Endothelial cell of umbilical vein (primary cell): ENCODE measurements at regions not wholly inside any gene's neighbourhood (a gene's known extent, or its start where the extent isn't known, plus 50 kb on each side); places are given as distances from the start of the nearest gene placed in this dataset.

Source experiments
- BruUV-seq: library from RNA; stranded (reverse); fragments of 400-500 nt; replicated peaks from 2 replicates; lab custom pipeline; 2021; lab: Mats Ljungman, UMichigan
- CTCF ChIA-PET: fragments of 300-600, 350-600 bp; sonication (Branson Sonifier 250); formaldehyde crosslinking; loops from one replicate; lab custom pipeline; 2021; ENCODE audit warnings: antibody characterized with exemption, inconsistent platforms; lab: Charles Lee
- POLR2A ChIA-PET: fragments of 300-600, 350-600 bp; sonication (Branson Sonifier 250); formaldehyde crosslinking; loops from one replicate; lab custom pipeline; 2021; ENCODE audit warnings: antibody characterized with exemption, inconsistent platforms; lab: Charles Lee
- DNase-seq: peaks from one replicate; pipeline ENCODE4 v3.0.0-alpha.2; 2011; ENCODE audit warnings: low read depth, low spot score
- FAIRE-seq: peaks from 2 replicates; lab custom pipeline; 2011; peaks lifted over from hg19 to GRCh38; lab: Jason Lieb, UNC
- H2AFZ ChIP-seq: 2 replicates; pipeline ENCODE4 v1.6.0; 2012; ENCODE audit warnings: low read depth, low read length, control low read depth, inconsistent platforms
- H3K27ac ChIP-seq: 2 replicates; pipeline ENCODE4 v1.5.1; 2011; ENCODE audit warnings: low read depth, mild to moderate bottlenecking, control low read depth, low read length, moderate library complexity; ENCODE audit not compliant: insufficient read depth
- H3K27me3 ChIP-seq, 2 experiments: 2 replicates each; pipeline versions ENCODE4 v1.6.0 to v1.6.1; 2011; ENCODE audit warnings: low read length in 2 of 2, mixed read lengths in 1 of 2; ENCODE audit not compliant: control insufficient read depth in 2 of 2, insufficient read depth in 2 of 2
- H3K36me3 ChIP-seq, 2 experiments: 2 replicates in 1 of 2; 3 replicates in 1 of 2; pipeline ENCODE4 v1.5.1; 2011; ENCODE audit warnings: low read length in 2 of 2, mild to moderate bottlenecking in 1 of 2, moderate library complexity in 1 of 2; ENCODE audit not compliant: control insufficient read depth in 2 of 2, insufficient read depth in 2 of 2; ENCODE audit errors: extremely low read depth in 1 of 2
- H3K4me1 ChIP-seq: 3 replicates; pipeline ENCODE4 v1.5.1; 2011; ENCODE audit warnings: mild to moderate bottlenecking, low read length; ENCODE audit not compliant: control insufficient read depth, insufficient read depth; ENCODE audit errors: extremely low read depth
- H3K4me2 ChIP-seq: 2 replicates; pipeline ENCODE4 v1.6.1; 2011; ENCODE audit warnings: low read length, control low read depth, mixed read lengths; ENCODE audit not compliant: insufficient read depth
- H3K4me3 ChIP-seq, 3 experiments: fragments of 200-600 bp in 1 of 3; sonication (generic), shearing (Covaris generic) in 1 of 3; replicated peaks in 1 of 3; 2 replicates each; pipeline ENCODE4 v1.5.1; 2011 to 2016; ENCODE audit warnings: control low read depth in 3 of 3, low read length in 3 of 3, mild to moderate bottlenecking in 2 of 3, inconsistent platforms in 1 of 3, low read depth in 1 of 3, moderate library complexity in 1 of 3; ENCODE audit not compliant: insufficient read depth in 1 of 3
- H3K79me2 ChIP-seq: 2 replicates; pipeline ENCODE4 v1.6.0; 2012; ENCODE audit warnings: low read length, inconsistent platforms; ENCODE audit not compliant: control insufficient read depth, insufficient read depth
- H3K9ac ChIP-seq: replicated peaks from 2 replicates; pipeline ENCODE3; 2011; ENCODE audit warnings: low read length, control low read depth; ENCODE audit not compliant: insufficient read depth; ENCODE audit errors: extremely low read depth
- H3K9me1 ChIP-seq: replicated peaks from 3 replicates; pipeline ENCODE4 v1.6.0; 2011; ENCODE audit warnings: mild to moderate bottlenecking, low read length; ENCODE audit not compliant: control insufficient read depth, insufficient read depth; ENCODE audit errors: extremely low read depth
- H3K9me3 ChIP-seq: replicated peaks from 2 replicates; pipeline ENCODE4 v1.5.1; 2012; ENCODE audit warnings: low read length, inconsistent platforms; ENCODE audit not compliant: control insufficient read depth, insufficient read depth
- H4K20me1 ChIP-seq: replicated peaks from 2 replicates; pipeline ENCODE3; 2011; ENCODE audit warnings: mild to moderate bottlenecking, low read length; ENCODE audit not compliant: control insufficient read depth, insufficient read depth; ENCODE audit errors: extremely low read depth
- EZH2 ChIP-seq: IDR thresholded peaks from 2 replicates; pipeline ENCODE4 v1.6.1; 2012; ENCODE audit warnings: borderline replicate concordance, low read depth, mild to moderate bottlenecking, moderate library complexity, low read length, inconsistent platforms; ENCODE audit not compliant: severe bottlenecking
- GATA2 ChIP-seq: IDR thresholded peaks from 2 replicates; pipeline ENCODE4 v1.7.0; 2011; ENCODE audit warnings: low read depth, mild to moderate bottlenecking, moderate library complexity, mixed read lengths, low read length; ENCODE audit not compliant: insufficient read length, insufficient read depth
- JUN ChIP-seq: IDR thresholded peaks from 2 replicates; pipeline ENCODE4 v1.6.1; 2011; ENCODE audit warnings: borderline replicate concordance, low read depth; ENCODE audit not compliant: insufficient read length, insufficient read depth
- POLR2AphosphoS5 ChIP-seq: IDR thresholded peaks from 2 replicates; pipeline ENCODE4 v1.6.1; 2012; ENCODE audit warnings: low read depth, mild to moderate bottlenecking, control low read depth, low read length, moderate library complexity; ENCODE audit not compliant: insufficient read depth
- dilution Hi-C: fragments of 300-500 bp; cut with MboI; formaldehyde crosslinking; loops from one replicate; pipeline ENCODE4 v1.15.0; 2019; ENCODE audit warnings: low sequenced_read_pairs; ENCODE audit not compliant: extremely low pct_ligation_motif_present
- intact Hi-C: fragments of 100-400 bp; cut with micrococcal nuclease; formaldehyde crosslinking; loops from one replicate; pipeline ENCODE4 v1.10.0; 2022
- TF ChIP-seq, protein P1 (sequence below), 2 donors: IDR thresholded peaks; 1 replicate in 1 of 2; 2 replicates in 1 of 2; pipeline ENCODE4 v1.5.1; 2011; ENCODE audit warnings: low read length in 2 of 2, mild to moderate bottlenecking in 2 of 2, moderate library complexity in 2 of 2, control low read depth in 1 of 2, inconsistent platforms in 1 of 2, low read depth in 1 of 2; ENCODE audit not compliant: insufficient read depth in 1 of 2; ENCODE audit errors: extremely low read depth in 1 of 2
- TF ChIP-seq, protein P2 (sequence below): IDR thresholded peaks from 2 replicates; pipeline ENCODE4 v1.6.1; 2011; ENCODE audit not compliant: insufficient read depth, insufficient read length

DNA sequence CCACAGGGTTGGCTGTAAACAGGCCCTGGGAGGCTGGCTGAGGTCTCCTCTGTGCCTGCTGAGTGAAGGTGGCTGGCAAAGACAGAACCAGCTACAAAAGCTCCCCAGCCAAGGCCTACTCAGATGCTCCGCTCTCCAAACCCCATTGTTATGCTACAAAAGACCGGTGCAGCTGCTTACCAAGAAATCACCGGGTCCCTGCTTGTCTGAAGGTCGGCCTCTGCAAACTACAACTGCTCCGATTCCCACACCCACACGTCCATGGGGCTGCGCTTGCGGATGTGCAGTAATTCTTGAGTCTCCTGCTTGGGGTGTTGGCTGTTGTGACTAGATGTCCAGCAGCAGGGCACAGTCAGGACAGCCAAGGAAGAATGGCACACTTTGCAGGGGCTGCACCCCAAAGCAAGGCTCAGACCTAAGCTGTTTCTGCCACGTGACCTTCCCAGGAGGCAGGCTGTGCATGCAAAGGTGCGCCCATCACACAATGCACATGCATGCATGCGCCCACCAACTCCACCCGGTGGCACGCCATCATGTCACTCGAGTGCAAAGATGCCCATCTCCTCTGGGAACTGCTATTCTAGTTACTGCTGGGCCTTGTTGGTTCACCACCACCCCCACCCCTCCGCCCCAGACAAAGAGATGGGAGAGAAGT is 97.8 kb downstream of the OAT start:
- Histone ChIP-seq H3K9me3 (no peaks in the 10 kb centered on the region), H3K4me3 (no peak overlapping the region), H2AFZ (no peak overlapping the region), H3K4me2 (no peak overlapping the region), H3K27me3 (no peaks in the 10 kb centered on the region), H3K79me2 (no peaks in the 10 kb centered on the region), H3K9me1 (no peaks in the 10 kb centered on the region), H3K36me3 (no peaks in the 10 kb centered on the region), H3K27ac (no peak overlapping the region), H4K20me1 (no peaks in the 10 kb centered on the region), H3K9ac (no peak overlapping the region), H3K4me1 (no peaks in the 10 kb centered on the region)
- no peak for DNase-seq
- no peak for FAIRE-seq
- ChIA-PET CTCF (no interaction called here), POLR2A (no interaction called here)
- TF ChIP-seq POLR2AphosphoS5 (no peak), GATA2 (no peak), JUN (no peak), EZH2 (no peak)
- TF ChIP-seq, protein P1, sequence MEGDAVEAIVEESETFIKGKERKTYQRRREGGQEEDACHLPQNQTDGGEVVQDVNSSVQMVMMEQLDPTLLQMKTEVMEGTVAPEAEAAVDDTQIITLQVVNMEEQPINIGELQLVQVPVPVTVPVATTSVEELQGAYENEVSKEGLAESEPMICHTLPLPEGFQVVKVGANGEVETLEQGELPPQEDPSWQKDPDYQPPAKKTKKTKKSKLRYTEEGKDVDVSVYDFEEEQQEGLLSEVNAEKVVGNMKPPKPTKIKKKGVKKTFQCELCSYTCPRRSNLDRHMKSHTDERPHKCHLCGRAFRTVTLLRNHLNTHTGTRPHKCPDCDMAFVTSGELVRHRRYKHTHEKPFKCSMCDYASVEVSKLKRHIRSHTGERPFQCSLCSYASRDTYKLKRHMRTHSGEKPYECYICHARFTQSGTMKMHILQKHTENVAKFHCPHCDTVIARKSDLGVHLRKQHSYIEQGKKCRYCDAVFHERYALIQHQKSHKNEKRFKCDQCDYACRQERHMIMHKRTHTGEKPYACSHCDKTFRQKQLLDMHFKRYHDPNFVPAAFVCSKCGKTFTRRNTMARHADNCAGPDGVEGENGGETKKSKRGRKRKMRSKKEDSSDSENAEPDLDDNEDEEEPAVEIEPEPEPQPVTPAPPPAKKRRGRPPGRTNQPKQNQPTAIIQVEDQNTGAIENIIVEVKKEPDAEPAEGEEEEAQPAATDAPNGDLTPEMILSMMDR (IDR thresholded peaks at IDR 0.05; ENCODE audit: extremely low read depth in 1 of 2, insufficient read depth in 1 of 2, low read depth in 1 of 2, low read length in 2 of 2), result no peak
- TF ChIP-seq, protein P2, sequence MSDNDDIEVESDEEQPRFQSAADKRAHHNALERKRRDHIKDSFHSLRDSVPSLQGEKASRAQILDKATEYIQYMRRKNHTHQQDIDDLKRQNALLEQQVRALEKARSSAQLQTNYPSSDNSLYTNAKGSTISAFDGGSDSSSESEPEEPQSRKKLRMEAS, result no peak
- dilution Hi-C loops, result no loop called here
- no TSS peak for BruUV-seq
- intact Hi-C loops, result no loop called here
